Activated CD4-positive, alpha-beta T cell treated with anti-CD3 and anti-CD28 coated beads, Interleukin-2, amount 50 U/mL, for 48 hours (primary cell): ENCODE measurements at regions not wholly inside any gene's neighbourhood (a gene's known extent, or its start where the extent isn't known, plus 50 kb on each side); places are given as distances from the start of the nearest gene placed in this dataset.

Experiments
- DNase-seq, 2 experiments: peaks; one replicate each; pipeline ENCODE4 v3.0.0-alpha.2; 2020

- no peak for DNase-seq
Observed at GRCh38 chr2:151197184-151198108, 64.2 kb downstream of the RBM43 start.

GRCh38 chr2:151193576-151193975 lies 68.1 kb downstream of the RBM43 start:
- DNase-seq, result no peak

GRCh38 chr2:151192681-151193080 lies 69.0 kb downstream of the RBM43 start:
- DNase-seq, result no peak

GRCh38 chr2:151191001-151191400 lies 70.7 kb downstream of the RBM43 start:
- no peak for DNase-seq

GRCh38 chr2:151189125-151189524 lies 72.5 kb downstream of the RBM43 start:
- DNase-seq, result peak; percentile 2 to 5

GRCh38 chr2:151186011-151186410 lies 75.7 kb downstream of the RBM43 start:
- no peak for DNase-seq

GRCh38 chr2:151182899-151183809 lies 78.5 kb downstream of the RBM43 start:
- no peak for DNase-seq

- DNase-seq, result no peak
Observed at GRCh38 chr2:151182396-151182795, 79.3 kb downstream of the RBM43 start.

- DNase-seq, result no peak
Observed at GRCh38 chr2:151181524-151181923, 80.1 kb downstream of the RBM43 start.

GRCh38 chr2:151180123-151180522 lies 81.5 kb downstream of the RBM43 start:
- DNase-seq, result no peak

GRCh38 chr2:151178207-151178606 lies 83.5 kb downstream of the RBM43 start:
- DNase-seq, result no peak

- no peak for DNase-seq
Observed at GRCh38 chr2:151177756-151178155, 83.9 kb downstream of the RBM43 start.

GRCh38 chr2:151176661-151177060 lies 85.0 kb downstream of the RBM43 start:
- DNase-seq, result no peak

- DNase-seq, result no peak
Observed at GRCh38 chr2:151175864-151176263, 85.8 kb downstream of the RBM43 start.

GRCh38 chr2:151174127-151174526 lies 87.5 kb downstream of the RBM43 start:
- DNase-seq, result no peak

GRCh38 chr2:151171186-151171585 lies 90.5 kb downstream of the RBM43 start:
- no peak for DNase-seq

- DNase-seq, result no peak
Observed at GRCh38 chr2:151166410-151166809, 95.3 kb downstream of the RBM43 start.

- DNase-seq, result no peak
Observed at GRCh38 chr2:151165105-151165684, 96.5 kb downstream of the RBM43 start.

GRCh38 chr2:151161821-151162551 lies 99.7 kb downstream of the RBM43 start:
- no peak for DNase-seq

GRCh38 chr2:151159109-151159662 lies 102.5 kb downstream of the RBM43 start:
- no peak for DNase-seq

GRCh38 chr2:151157000-151157735 lies 104.5 kb downstream of the RBM43 start:
- no peak for DNase-seq

- DNase-seq, result no peak
Observed at GRCh38 chr2:151156431-151156830, 105.2 kb downstream of the RBM43 start.
